ENCODE measurements at regions not wholly inside any gene's neighbourhood (a gene's known extent, or its start where the extent isn't known, plus 50 kb on each side); places are given as distances from the start of the nearest gene placed in this dataset.

DNA sequence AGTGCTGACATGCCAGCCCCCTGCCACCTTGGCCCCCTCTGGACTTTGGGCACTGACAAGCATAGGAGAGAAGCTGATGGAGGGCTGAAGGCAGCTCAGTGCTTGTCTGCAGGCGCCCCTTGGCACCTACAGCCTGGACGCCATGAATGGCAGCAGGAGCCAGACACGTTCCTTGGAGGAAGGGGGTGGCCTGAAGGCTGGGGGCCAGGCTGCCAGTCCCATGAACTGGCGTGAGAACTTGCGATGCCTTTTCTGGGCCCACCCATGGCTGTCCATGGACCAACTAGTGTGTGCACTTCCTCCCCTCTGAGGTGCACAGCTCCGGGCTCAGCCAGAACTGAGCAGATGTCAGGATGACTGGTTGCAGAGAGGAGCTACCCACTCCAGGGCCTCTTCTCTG is 99.0 kb upstream of the RANBP6 start (continued):
- TF ChIP-seq TBP (IDR thresholded peaks at IDR 0.05; ENCODE audit: low read depth, low read length) (no peak), ASH2L (IDR thresholded peaks at IDR 0.05; ENCODE audit: low read length) (no peak)

All from H1 (cell line).